RWPE1 (cell line): ENCODE measurements at regions not wholly inside any gene's neighbourhood (a gene's known extent, or its start where the extent isn't known, plus 50 kb on each side); places are given as distances from the start of the nearest gene placed in this dataset.
A peak's percentile ranks its signal among the peaks of the same experiment; 100 is the strongest.

ENCODE experiments used
- CTCF ChIA-PET: fragments of 350-600 bp; sonication (Branson Sonifier 250); formaldehyde crosslinking; extraction: SDS; loops from one replicate; lab custom pipeline; 2021; lab: Yijun Ruan, JAX
- POLR2A ChIA-PET: fragments of 400-600 bp; formaldehyde crosslinking; extraction: SDS; loops from one replicate; lab custom pipeline; 2020; ENCODE audit warnings: antibody characterized with exemption; ENCODE audit not compliant: low non-redundant PET; lab: Yijun Ruan, JAX
- DNase-seq: peaks from one replicate; pipeline ENCODE4 v3.0.0; 2012; ENCODE audit warnings: low spot score
- H3K27ac ChIP-seq: fragments of 450-650 bp; 2 replicates; pipeline ENCODE4 v1.5.1; 2017
- TF ChIP-seq, protein P1 (sequence below): fragments of 450-650 bp; conservative IDR thresholded peaks from 2 replicates; pipeline ENCODE4 v1.5.1; 2017; ENCODE audit warnings: low read depth, mild to moderate bottlenecking

DNA sequence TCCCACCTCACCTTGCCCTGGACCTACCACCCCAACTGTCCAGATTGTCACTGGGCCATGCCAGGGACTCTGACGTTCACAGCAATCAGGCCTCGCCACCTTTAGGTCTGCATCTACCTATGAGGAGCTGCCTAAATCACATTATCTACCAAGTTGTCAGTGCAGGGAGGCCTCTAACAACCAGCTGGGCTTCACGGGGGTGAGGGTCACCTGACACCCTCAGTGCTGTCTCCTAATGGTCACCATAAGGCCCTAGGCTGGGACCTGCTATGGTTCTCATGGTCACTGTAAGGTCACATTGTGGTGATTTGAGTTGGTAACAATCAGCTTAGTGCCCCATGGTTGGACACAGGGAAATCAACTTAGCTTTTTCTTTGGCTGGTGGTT is 119.2 kb upstream of the CXCL14 start:
- no peak overlapping the region for H3K27ac ChIP-seq
- ChIA-PET CTCF (interaction anchor here (0.6 kb wide), 1 partner anchor 22 kb away, joined by 3 read pairs; no protein-coding TSS in a partner anchor), POLR2A (no interaction called here)
- DNase-seq = no peak
- TF ChIP-seq, protein P1, sequence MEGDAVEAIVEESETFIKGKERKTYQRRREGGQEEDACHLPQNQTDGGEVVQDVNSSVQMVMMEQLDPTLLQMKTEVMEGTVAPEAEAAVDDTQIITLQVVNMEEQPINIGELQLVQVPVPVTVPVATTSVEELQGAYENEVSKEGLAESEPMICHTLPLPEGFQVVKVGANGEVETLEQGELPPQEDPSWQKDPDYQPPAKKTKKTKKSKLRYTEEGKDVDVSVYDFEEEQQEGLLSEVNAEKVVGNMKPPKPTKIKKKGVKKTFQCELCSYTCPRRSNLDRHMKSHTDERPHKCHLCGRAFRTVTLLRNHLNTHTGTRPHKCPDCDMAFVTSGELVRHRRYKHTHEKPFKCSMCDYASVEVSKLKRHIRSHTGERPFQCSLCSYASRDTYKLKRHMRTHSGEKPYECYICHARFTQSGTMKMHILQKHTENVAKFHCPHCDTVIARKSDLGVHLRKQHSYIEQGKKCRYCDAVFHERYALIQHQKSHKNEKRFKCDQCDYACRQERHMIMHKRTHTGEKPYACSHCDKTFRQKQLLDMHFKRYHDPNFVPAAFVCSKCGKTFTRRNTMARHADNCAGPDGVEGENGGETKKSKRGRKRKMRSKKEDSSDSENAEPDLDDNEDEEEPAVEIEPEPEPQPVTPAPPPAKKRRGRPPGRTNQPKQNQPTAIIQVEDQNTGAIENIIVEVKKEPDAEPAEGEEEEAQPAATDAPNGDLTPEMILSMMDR = no peak

DNA sequence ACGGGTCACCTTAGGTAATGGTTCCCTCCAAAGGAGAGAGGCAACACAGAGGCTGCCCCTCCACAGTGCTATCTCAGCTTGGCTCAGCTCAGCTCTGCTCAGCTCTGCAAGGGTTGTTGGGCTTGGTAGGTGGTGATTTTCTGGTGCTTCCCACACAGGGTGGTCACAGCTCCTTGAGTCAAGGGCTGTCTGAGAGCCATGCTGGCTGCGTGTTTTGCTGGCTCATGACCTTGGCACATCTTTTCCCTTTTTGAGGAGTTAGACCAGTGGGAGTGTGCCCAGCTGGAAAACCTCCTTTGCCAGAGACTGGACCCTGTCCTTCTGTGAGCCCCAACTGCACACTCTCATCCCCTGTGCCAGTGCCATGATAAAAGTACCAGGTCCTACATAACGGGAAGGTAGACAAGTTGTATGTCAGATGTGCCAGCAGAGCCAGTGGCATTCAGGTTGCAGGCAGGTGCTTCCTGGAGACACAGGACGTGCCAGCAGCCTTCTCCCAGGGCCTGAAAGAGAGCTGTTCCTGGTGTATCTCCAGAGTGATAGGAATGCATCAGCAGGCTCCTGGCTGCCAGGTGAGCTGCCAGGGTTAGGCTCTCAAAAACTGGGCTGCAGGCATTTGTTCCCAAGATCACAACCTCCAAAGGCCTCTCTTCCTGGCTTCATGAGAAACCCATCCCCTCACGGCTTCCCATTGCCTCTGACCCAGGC is 118.6 kb upstream of the CXCL14 start:
- ChIA-PET CTCF (no interaction called here), POLR2A (no interaction called here)
- DNase-seq = no peak
- TF ChIP-seq, protein P1 = no peak
- no peak overlapping the region for H3K27ac ChIP-seq

DNA sequence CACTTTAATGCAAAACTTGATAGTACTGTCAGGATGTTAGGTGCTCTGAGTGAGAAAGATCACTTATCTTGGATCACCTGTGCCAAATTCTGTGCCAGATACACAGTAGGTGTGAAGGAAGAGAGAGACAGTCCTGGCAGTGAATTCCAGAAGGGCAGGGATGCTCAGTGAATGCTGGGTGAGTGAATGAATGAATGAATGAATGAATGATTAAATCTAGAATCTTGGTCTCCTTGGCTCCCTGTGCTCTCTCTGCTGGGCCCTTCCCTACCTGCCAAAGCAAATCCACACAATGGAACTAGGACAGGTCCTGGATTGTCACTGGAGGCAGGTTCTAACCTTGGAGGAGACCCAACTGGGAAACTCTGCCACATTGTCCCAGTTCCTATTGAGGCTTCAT is 117.5 kb upstream of the CXCL14 start:
- CTCF ChIA-PET = no interaction called here
- TF ChIP-seq, protein P1 = no peak
- no peak for DNase-seq
- POLR2A ChIA-PET = no interaction called here
- H3K27ac ChIP-seq = no peak overlapping the region

DNA sequence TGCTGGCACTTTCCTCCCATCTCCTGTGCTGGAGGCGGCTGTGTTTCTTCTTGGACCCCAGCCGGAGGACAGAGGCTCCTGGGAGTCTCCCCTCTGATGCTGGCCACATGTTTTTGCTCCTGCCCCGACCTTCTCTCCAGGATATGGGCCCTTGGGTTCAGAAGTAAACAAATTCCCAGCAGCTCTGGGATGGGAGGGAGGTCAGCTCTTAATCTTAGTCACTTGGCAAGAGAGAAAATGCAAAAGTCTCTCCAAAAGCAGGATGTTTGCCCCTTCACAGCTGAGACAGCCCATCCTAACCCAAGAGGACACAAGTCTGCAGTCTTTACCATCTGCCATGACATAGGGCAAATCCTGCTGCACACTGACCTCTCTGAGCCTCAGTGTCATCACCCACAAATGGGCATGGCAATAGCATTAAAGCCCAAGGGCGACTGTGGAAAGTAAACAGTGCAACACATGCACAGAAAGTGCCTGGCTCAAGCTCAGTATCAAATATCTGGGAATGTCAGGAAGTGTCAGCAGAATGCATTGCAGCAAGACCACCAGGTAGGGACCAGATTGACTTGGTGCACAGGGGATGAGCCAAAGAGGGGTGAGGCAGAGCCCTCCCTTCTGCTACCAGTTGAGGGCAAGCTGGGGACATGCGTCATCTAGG is 117.0 kb upstream of the CXCL14 start:
- no peak overlapping the region for H3K27ac ChIP-seq
- ChIA-PET POLR2A (no interaction called here), CTCF (no interaction called here)
- TF ChIP-seq, protein P1 = no peak
- no peak for DNase-seq

DNA sequence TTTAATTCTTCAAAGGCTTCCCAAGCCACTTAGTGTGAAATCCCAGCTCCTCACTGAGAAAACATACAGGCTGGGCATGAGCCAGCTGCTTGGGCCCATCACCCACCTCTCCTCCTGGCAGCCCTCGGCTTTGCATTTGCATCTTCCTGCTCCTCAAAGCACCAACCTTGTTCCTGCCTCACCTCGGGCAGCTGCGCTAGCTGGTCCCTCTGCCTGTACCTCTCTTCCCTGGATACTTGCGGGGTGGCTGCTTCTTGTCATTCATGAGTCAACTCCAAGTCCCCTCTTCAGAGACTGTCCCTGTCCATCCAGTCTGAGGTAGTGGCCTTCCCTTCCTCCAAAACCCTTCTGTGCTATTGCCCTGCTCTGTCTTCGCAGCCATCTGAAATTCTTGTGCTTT is 116.1 kb upstream of the CXCL14 start:
- CTCF ChIA-PET = no interaction called here
- DNase-seq = no peak
- POLR2A ChIA-PET = no interaction called here

DNA sequence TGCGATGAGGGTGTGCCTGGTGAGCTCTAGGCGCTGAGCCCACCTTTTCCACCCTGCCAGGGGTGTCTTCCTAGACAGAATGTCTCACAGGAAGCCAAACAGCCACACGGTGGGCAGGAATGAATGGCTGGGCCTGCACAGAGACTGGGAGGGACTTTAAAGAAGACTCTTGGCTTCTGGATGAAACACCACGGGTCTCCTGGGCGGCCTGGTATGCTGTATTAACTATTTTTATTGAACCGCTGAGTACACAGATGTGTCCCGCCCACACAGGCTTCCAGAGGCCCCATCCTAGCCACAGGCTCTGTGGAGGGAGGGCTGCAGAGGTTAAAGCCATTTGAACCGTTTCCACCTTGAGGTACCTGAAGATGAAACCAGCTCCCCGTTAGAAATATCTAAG is 115.2 kb upstream of the CXCL14 start:
- POLR2A ChIA-PET = no interaction called here

More for the DNA sequence above, 116.1 kb upstream of the CXCL14 start:
- TF ChIP-seq, protein P1 = no peak
- no peak overlapping the region for H3K27ac ChIP-seq

More for the DNA sequence above, 115.2 kb upstream of the CXCL14 start:
- DNase-seq = no peak
- H3K27ac ChIP-seq = peak overlapping the region; percentile 75
- TF ChIP-seq, protein P1 = no peak
- CTCF ChIA-PET = interaction anchor here (0.6 to 1.2 kb wide), 2 partner anchors 143 to 222 kb away, joined by 3 to 5 read pairs; no protein-coding TSS in a partner anchor
